SK-N-SH (cell line): ENCODE measurements at regions not wholly inside any gene's neighbourhood (a gene's known extent, or its start where the extent isn't known, plus 50 kb on each side); places are given as distances from the start of the nearest gene placed in this dataset.

ENCODE experiments used
- CTCF ChIA-PET: fragments of 300-600, 350-600 bp; formaldehyde crosslinking; extraction: SDS; loops from one replicate; lab custom pipeline; 2021; lab: Yijun Ruan, JAX
- POLR2A ChIA-PET: fragments of 350-600 bp; sonication (Branson Sonifier 250); formaldehyde crosslinking; extraction: SDS; loops from one replicate; lab custom pipeline; 2020; ENCODE audit warnings: antibody characterized with exemption, inconsistent platforms; lab: Yijun Ruan, JAX
- DNase-seq: peaks from one replicate; pipeline ENCODE4 v3.0.0; 2012
- H2AFZ ChIP-seq: fragments of 200-600 bp; sonication (generic); 2 replicates; pipeline ENCODE4 v1.8.1; 2016; ENCODE audit warnings: antibody characterized with exemption, mild to moderate bottlenecking, low read depth
- H3F3A ChIP-seq: fragments of 200-600 bp; sonication (generic); replicated peaks from 2 replicates; pipeline ENCODE3; 2016; ENCODE audit warnings: antibody characterized with exemption, mild to moderate bottlenecking; ENCODE audit not compliant: insufficient read depth
- H3K27ac ChIP-seq, 2 experiments: fragments of 200-500 bp in 1 of 2; fragments of 200-600 bp in 1 of 2; sonication (Bioruptor generic) in 1 of 2; sonication (generic), shearing (Covaris generic) in 1 of 2; 2 replicates each; pipeline versions ENCODE4 v1.5.1 to v1.6.1; 2014 to 2016; ENCODE audit warnings: low read depth in 2 of 2, inconsistent platforms in 1 of 2, low read length in 1 of 2, mild to moderate bottlenecking in 1 of 2, mixed read lengths in 1 of 2
- H3K27me3 ChIP-seq: fragments of 200-600 bp; sonication (generic), shearing (Covaris generic); 2 replicates; pipeline ENCODE4 v1.6.1; 2016; ENCODE audit warnings: mixed run types; ENCODE audit not compliant: insufficient read depth
- H3K36me3 ChIP-seq, 2 experiments: fragments of 200-500 bp in 1 of 2; fragments of 200-600 bp in 1 of 2; sonication (Bioruptor generic) in 1 of 2; sonication (generic) in 1 of 2; replicated peaks in 1 of 2; 2 replicates each; pipeline versions ENCODE3 to v1.5.1; 2014 to 2016; ENCODE audit warnings: low read length in 1 of 2, mild to moderate bottlenecking in 1 of 2; ENCODE audit not compliant: insufficient read depth in 2 of 2, control insufficient read depth in 1 of 2
- H3K4me1 ChIP-seq, 2 experiments: fragments of 200-500 bp in 1 of 2; fragments of 200-600 bp in 1 of 2; sonication (Bioruptor generic) in 1 of 2; sonication (generic), shearing (Covaris generic) in 1 of 2; 2 replicates each; pipeline versions ENCODE4 v1.5.1 to v1.6.1; 2014 to 2016; ENCODE audit warnings: low read depth in 1 of 2, low read length in 1 of 2, mixed run types in 1 of 2; ENCODE audit not compliant: insufficient read depth in 2 of 2, control insufficient read depth in 1 of 2
- H3K4me2 ChIP-seq: fragments of 200-600 bp; sonication (generic), shearing (Covaris generic); 2 replicates; pipeline ENCODE4 v1.6.1; 2017; ENCODE audit warnings: mixed run types
- H3K4me3 ChIP-seq, 2 experiments: fragments of 200-500 bp in 1 of 2; fragments of 200-600 bp in 1 of 2; sonication (Bioruptor generic) in 1 of 2; sonication (generic), shearing (Covaris generic) in 1 of 2; 2 replicates each; pipeline versions ENCODE4 v1.5.1 to v1.8.1; 2014 to 2016; ENCODE audit warnings: low read depth in 2 of 2, inconsistent platforms in 1 of 2, low read length in 1 of 2, mild to moderate bottlenecking in 1 of 2, mixed read lengths in 1 of 2, moderate library complexity in 1 of 2
- H3K79me2 ChIP-seq: fragments of 200-600 bp; sonication (generic); 2 replicates; pipeline ENCODE4 v1.8.1; 2017; ENCODE audit warnings: mild to moderate bottlenecking; ENCODE audit not compliant: insufficient read depth
- H3K9ac ChIP-seq: fragments of 200-600 bp; sonication (generic); 2 replicates; pipeline ENCODE4 v1.6.1; 2017; ENCODE audit warnings: mixed run types
- H3K9me2 ChIP-seq: fragments of 200-600 bp; sonication (generic); 2 replicates; pipeline ENCODE4 v1.6.1; 2017; ENCODE audit warnings: mixed run types
- H3K9me3 ChIP-seq: fragments of 200-600 bp; sonication (generic); 2 replicates; pipeline ENCODE4 v1.6.1; 2017; ENCODE audit warnings: mixed run types, mild to moderate bottlenecking, moderate library complexity
- H4K20me1 ChIP-seq: fragments of 200-600 bp; sonication (generic); 2 replicates; pipeline ENCODE4 v1.6.1; 2017; ENCODE audit warnings: mild to moderate bottlenecking, mixed run types; ENCODE audit not compliant: insufficient read depth
- CHD2 ChIP-seq: fragments of 150-350 bp; IDR thresholded peaks from 2 replicates; pipeline ENCODE4 v1.6.1; 2018; ENCODE audit warnings: low read length; ENCODE audit not compliant: partially characterized antibody
- ELF1 ChIP-seq: IDR thresholded peaks from 2 replicates; pipeline ENCODE4 v1.4.0; 2012
- EP300 ChIP-seq, 2 experiments: IDR thresholded peaks; 2 replicates each; pipeline versions ENCODE4 v1.4.0 to v1.6.1; 2012; ENCODE audit warnings: borderline replicate concordance in 1 of 2, low read depth in 1 of 2, low read length in 1 of 2
- EZH2phosphoT487 ChIP-seq: fragments of 200-600 bp; sonication (generic); IDR thresholded peaks from 2 replicates; pipeline ENCODE4 v1.6.1; 2017; ENCODE audit warnings: low read depth, mixed run types, mild to moderate bottlenecking, antibody characterized with exemption, moderate library complexity, borderline replicate concordance
- FOSL2 ChIP-seq: IDR thresholded peaks from 2 replicates; pipeline ENCODE4 v1.4.0; 2012; ENCODE audit warnings: low read depth, mild to moderate bottlenecking, moderate library complexity, borderline replicate concordance
- FOXJ3 ChIP-seq: sonication (generic); formaldehyde crosslinking; IDR thresholded peaks from 2 replicates; pipeline ENCODE4 v1.5.1; 2020; ENCODE audit warnings: mild to moderate bottlenecking, missing genetic modification reagents
- FOXM1 ChIP-seq: IDR thresholded peaks from 2 replicates; pipeline ENCODE4 v1.4.0; 2012; ENCODE audit warnings: low read depth, mild to moderate bottlenecking
- GABPA ChIP-seq: IDR thresholded peaks from 2 replicates; pipeline ENCODE4 v1.4.0; 2012; ENCODE audit warnings: low read depth, mild to moderate bottlenecking
- GATA2 ChIP-seq: sonication (generic); formaldehyde crosslinking; IDR thresholded peaks from 2 replicates; pipeline ENCODE4 v1.5.0; 2020; ENCODE audit warnings: mild to moderate bottlenecking, missing genetic modification reagents
- JUND ChIP-seq: IDR thresholded peaks from 2 replicates; pipeline ENCODE4 v1.4.0; 2012
- MEF2A ChIP-seq: IDR thresholded peaks from 2 replicates; pipeline ENCODE4 v1.4.0; 2012; ENCODE audit warnings: low read depth, borderline replicate concordance
- NRF1 ChIP-seq: IDR thresholded peaks from 2 replicates; pipeline ENCODE4 v1.6.1; 2012; ENCODE audit warnings: low read depth, mild to moderate bottlenecking, low read length
- POLR2AphosphoS5 ChIP-seq: IDR thresholded peaks from 2 replicates; pipeline ENCODE4 v1.6.1; 2012; ENCODE audit warnings: low read depth, low read length
- SIN3A ChIP-seq: IDR thresholded peaks from 2 replicates; pipeline ENCODE4 v1.6.1; 2012; ENCODE audit warnings: low read depth, mild to moderate bottlenecking, low read length, moderate library complexity, borderline replicate concordance
- SMC3 ChIP-seq: IDR thresholded peaks from 2 replicates; pipeline ENCODE4 v1.6.1; 2012; ENCODE audit warnings: low read depth, low read length, improper control_type of control experiment
- TCF12 ChIP-seq: IDR thresholded peaks from 2 replicates; pipeline ENCODE4 v1.4.0; 2012
- TEAD4 ChIP-seq: IDR thresholded peaks from 2 replicates; pipeline ENCODE4 v1.4.0; 2012; ENCODE audit warnings: mild to moderate bottlenecking, borderline replicate concordance; ENCODE audit not compliant: insufficient read depth
- WGBS: methylation state at CpG from one replicate; pipeline ENCODE4 v1.1.6; 2017; ENCODE audit warnings: low lambda C conversion rate; 5-methylcytosine and 5-hydroxymethylcytosine counted together
- TF ChIP-seq, protein P1 (sequence below): fragments of 150-350 bp; IDR thresholded peaks from 2 replicates; pipeline ENCODE4 v1.6.1; 2017; ENCODE audit warnings: antibody characterized with exemption, low read length, low read depth, borderline replicate concordance
- TF ChIP-seq, protein P2 (sequence below): IDR thresholded peaks from 2 replicates; pipeline ENCODE4; 2012
- TF ChIP-seq, protein P3 (sequence below): IDR thresholded peaks from 2 replicates; pipeline ENCODE4 v1.4.0; 2012; ENCODE audit warnings: low read depth, borderline replicate concordance

DNA sequence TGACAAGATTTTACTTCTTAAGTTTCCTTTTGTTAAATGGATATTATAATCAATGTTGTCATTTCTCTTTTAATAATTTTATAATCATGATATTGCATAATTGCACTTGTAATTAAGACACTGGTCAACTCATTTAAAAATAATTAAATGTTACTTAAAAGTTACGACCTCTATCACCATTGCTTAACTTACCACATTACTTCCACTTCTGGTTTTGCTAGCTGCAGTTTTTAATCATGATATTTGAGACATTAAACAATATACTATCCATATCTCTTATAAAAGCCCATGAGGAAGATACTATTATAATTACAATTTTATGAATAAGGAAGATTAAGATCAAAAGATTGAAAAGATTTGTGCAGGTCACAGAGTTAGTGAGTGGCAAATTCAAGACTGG lies 502.0 kb downstream of the RNF144A start:
- Histone ChIP-seq H3K4me2 (no peak overlapping the region), H3K4me1 (no peaks in the 10 kb centered on the region; a peak in 3 of 4 replicates), H2AFZ (no peak overlapping the region), H3K9ac (no peak overlapping the region), H3K9me2 (no peaks in the 10 kb centered on the region), H3K79me2 (no peaks in the 10 kb centered on the region), H4K20me1 (no peaks in the 10 kb centered on the region), H3K36me3 (no peaks in the 10 kb centered on the region), H3K27ac (no peak overlapping the region), H3K27me3 (0 out of 2 replicates have a peak, but pooled peaks cover 5% of the 10 kb centered on the region), H3F3A (no peaks in the 10 kb centered on the region), H3K4me3 (no peak overlapping the region), H3K9me3 (no peaks in the 10 kb centered on the region)
- DNase-seq: no peak
- CTCF ChIA-PET: interaction anchor here (0.7 to 7.1 kb wide), 6 partner anchors 9 to 1274 kb away, joined by 3 to 48 read pairs (median 4); no protein-coding TSS in a partner anchor
- POLR2A ChIA-PET: no interaction called here
- TF ChIP-seq CHD2: no peak
- no peak for TF ChIP-seq ELF1
- no peak for TF ChIP-seq JUND
- TF ChIP-seq EP300 (IDR thresholded peaks at IDR 0.05; ENCODE audit: borderline replicate concordance in 1 of 2, low read depth in 1 of 2, low read length in 1 of 2): no peak
- no peak for TF ChIP-seq FOXJ3 (CRISPR knock-in tag)
- TF ChIP-seq SMC3: no peak
- TF ChIP-seq EZH2phosphoT487: no peak
- no peak for TF ChIP-seq MEF2A
- TF ChIP-seq, protein P1, sequence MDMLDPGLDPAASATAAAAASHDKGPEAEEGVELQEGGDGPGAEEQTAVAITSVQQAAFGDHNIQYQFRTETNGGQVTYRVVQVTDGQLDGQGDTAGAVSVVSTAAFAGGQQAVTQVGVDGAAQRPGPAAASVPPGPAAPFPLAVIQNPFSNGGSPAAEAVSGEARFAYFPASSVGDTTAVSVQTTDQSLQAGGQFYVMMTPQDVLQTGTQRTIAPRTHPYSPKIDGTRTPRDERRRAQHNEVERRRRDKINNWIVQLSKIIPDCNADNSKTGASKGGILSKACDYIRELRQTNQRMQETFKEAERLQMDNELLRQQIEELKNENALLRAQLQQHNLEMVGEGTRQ: no peak
- TF ChIP-seq POLR2AphosphoS5: no peak
- no peak for TF ChIP-seq FOSL2
- TF ChIP-seq GATA2 (CRISPR knock-in tag): no peak
- no peak for TF ChIP-seq GABPA
- TF ChIP-seq NRF1: no peak
- TF ChIP-seq, protein P2, sequence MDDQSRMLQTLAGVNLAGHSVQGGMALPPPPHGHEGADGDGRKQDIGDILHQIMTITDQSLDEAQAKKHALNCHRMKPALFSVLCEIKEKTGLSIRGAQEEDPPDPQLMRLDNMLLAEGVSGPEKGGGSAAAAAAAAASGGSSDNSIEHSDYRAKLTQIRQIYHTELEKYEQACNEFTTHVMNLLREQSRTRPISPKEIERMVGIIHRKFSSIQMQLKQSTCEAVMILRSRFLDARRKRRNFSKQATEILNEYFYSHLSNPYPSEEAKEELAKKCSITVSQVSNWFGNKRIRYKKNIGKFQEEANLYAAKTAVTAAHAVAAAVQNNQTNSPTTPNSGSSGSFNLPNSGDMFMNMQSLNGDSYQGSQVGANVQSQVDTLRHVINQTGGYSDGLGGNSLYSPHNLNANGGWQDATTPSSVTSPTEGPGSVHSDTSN: no peak
- no peak for TF ChIP-seq TEAD4
- no peak for TF ChIP-seq SIN3A
- no peak for TF ChIP-seq TCF12
- TF ChIP-seq, protein P3, sequence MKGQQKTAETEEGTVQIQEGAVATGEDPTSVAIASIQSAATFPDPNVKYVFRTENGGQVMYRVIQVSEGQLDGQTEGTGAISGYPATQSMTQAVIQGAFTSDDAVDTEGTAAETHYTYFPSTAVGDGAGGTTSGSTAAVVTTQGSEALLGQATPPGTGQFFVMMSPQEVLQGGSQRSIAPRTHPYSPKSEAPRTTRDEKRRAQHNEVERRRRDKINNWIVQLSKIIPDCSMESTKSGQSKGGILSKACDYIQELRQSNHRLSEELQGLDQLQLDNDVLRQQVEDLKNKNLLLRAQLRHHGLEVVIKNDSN: no peak
- no peak for TF ChIP-seq FOXM1
- 36% methylated on average over 1 of the region's 1 CpG for WGBS
